ENCODE measurements at regions not wholly inside any gene's neighbourhood (a gene's known extent, or its start where the extent isn't known, plus 50 kb on each side); places are given as distances from the start of the nearest gene placed in this dataset.

GRCh38 chr1:208950206-208950605 is 633.3 kb upstream of the CAMK1G start:
- POLR2A ChIA-PET, result no interaction called here
- no peaks in the 10 kb centered on the region for H3K9me3 Mint-ChIP-seq
- no peak overlapping the region for H3K4me3 Mint-ChIP-seq
- no peaks in the 10 kb centered on the region for H3K36me3 Mint-ChIP-seq
- ATAC-seq (ENCODE audit: low read depth) (no peak), DNase-seq (no peak)
- H3K27me3 Mint-ChIP-seq, result peaks cover 5% of the 10 kb centered on the region
- no peaks in the 10 kb centered on the region for H3K4me1 Mint-ChIP-seq
- H3K27ac Mint-ChIP-seq, result no peak overlapping the region

- Mint-ChIP-seq H3K4me3 (no peak overlapping the region), H3K27me3 (peaks cover 5% of the 10 kb centered on the region), H3K27ac (no peak overlapping the region), H3K9me3 (peaks cover under 1% of the 10 kb centered on the region), H3K4me1 (no peaks in the 10 kb centered on the region), H3K36me3 (no peaks in the 10 kb centered on the region)
- no peak for DNase-seq
- POLR2A ChIA-PET, result no interaction called here
- no peak for ATAC-seq (ENCODE audit: low read depth)
Measured at GRCh38 chr1:208951026-208951525, 632.4 kb upstream of the CAMK1G start.

GRCh38 chr1:208951908-208952307 is 631.6 kb upstream of the CAMK1G start:
- H3K4me1 Mint-ChIP-seq, result no peaks in the 10 kb centered on the region
- POLR2A ChIA-PET, result no interaction called here

GRCh38 chr1:208962867-208963266 is 620.6 kb upstream of the CAMK1G start:
- DNase-seq (no peak), ATAC-seq (ENCODE audit: low read depth) (no peak)
- POLR2A ChIA-PET, result no interaction called here
- Mint-ChIP-seq H3K4me1 (no peaks in the 10 kb centered on the region), H3K9me3 (peaks cover 6% of the 10 kb centered on the region), H3K4me3 (no peak overlapping the region), H3K36me3 (no peaks in the 10 kb centered on the region), H3K27ac (no peak overlapping the region), H3K27me3 (peaks cover 12% of the 10 kb centered on the region)

More at GRCh38 chr1:208951908-208952307, 631.6 kb upstream of the CAMK1G start:
- Mint-ChIP-seq H3K27me3 (peaks cover 5% of the 10 kb centered on the region), H3K27ac (no peak overlapping the region), H3K9me3 (peaks cover 4% of the 10 kb centered on the region), H3K4me3 (no peak overlapping the region), H3K36me3 (no peaks in the 10 kb centered on the region)
- ATAC-seq (ENCODE audit: low read depth) (no peak), DNase-seq (no peak)

- Mint-ChIP-seq H3K27ac (no peak overlapping the region), H3K4me3 (no peak overlapping the region), H3K36me3 (no peaks in the 10 kb centered on the region), H3K9me3 (peaks cover 1% of the 10 kb centered on the region), H3K27me3 (peaks cover 7% of the 10 kb centered on the region), H3K4me1 (no peaks in the 10 kb centered on the region)
- ATAC-seq (ENCODE audit: low read depth) (no peak), DNase-seq (no peak)
- POLR2A ChIA-PET, result no interaction called here
Measured at GRCh38 chr1:208965351-208965750, 618.2 kb upstream of the CAMK1G start.

- DNase-seq (no peak), ATAC-seq (ENCODE audit: low read depth) (no peak)
- Mint-ChIP-seq H3K9me3 (peaks cover 1% of the 10 kb centered on the region), H3K27ac (no peak overlapping the region), H3K27me3 (peaks cover 6% of the 10 kb centered on the region), H3K36me3 (no peaks in the 10 kb centered on the region), H3K4me1 (no peaks in the 10 kb centered on the region), H3K4me3 (no peak overlapping the region)
- POLR2A ChIA-PET, result no interaction called here
Measured at GRCh38 chr1:208967334-208967733, 616.2 kb upstream of the CAMK1G start.

GRCh38 chr1:208974717-208975116 is 608.8 kb upstream of the CAMK1G start:
- ATAC-seq (ENCODE audit: low read depth) (no peak), DNase-seq (no peak)
- Mint-ChIP-seq H3K27me3 (peaks cover 7% of the 10 kb centered on the region), H3K36me3 (no peaks in the 10 kb centered on the region), H3K4me3 (no peak overlapping the region), H3K9me3 (no peaks in the 10 kb centered on the region), H3K27ac (no peak overlapping the region), H3K4me1 (no peaks in the 10 kb centered on the region)
- POLR2A ChIA-PET, result no interaction called here

GRCh38 chr1:208975456-208975855 is 608.1 kb upstream of the CAMK1G start:
- Mint-ChIP-seq H3K36me3 (no peaks in the 10 kb centered on the region), H3K27ac (no peak overlapping the region), H3K27me3 (peaks cover 7% of the 10 kb centered on the region), H3K9me3 (no peaks in the 10 kb centered on the region), H3K4me1 (no peaks in the 10 kb centered on the region), H3K4me3 (no peak overlapping the region)
- no peak for ATAC-seq (ENCODE audit: low read depth)
- POLR2A ChIA-PET, result no interaction called here
- DNase-seq, result no peak

- ATAC-seq (ENCODE audit: low read depth) (no peak), DNase-seq (no peak)
- Mint-ChIP-seq H3K27me3 (peaks cover 14% of the 10 kb centered on the region), H3K9me3 (no peaks in the 10 kb centered on the region), H3K4me1 (no peaks in the 10 kb centered on the region), H3K4me3 (no peak overlapping the region), H3K36me3 (no peaks in the 10 kb centered on the region), H3K27ac (no peak overlapping the region)
- POLR2A ChIA-PET, result no interaction called here
Measured at GRCh38 chr1:208977012-208977411, 606.5 kb upstream of the CAMK1G start.

- Mint-ChIP-seq H3K36me3 (no peaks in the 10 kb centered on the region), H3K27ac (no peak overlapping the region), H3K4me1 (no peaks in the 10 kb centered on the region), H3K27me3 (peaks cover 14% of the 10 kb centered on the region), H3K4me3 (no peak overlapping the region), H3K9me3 (no peaks in the 10 kb centered on the region)
- ATAC-seq (ENCODE audit: low read depth) (no peak), DNase-seq (no peak)
- POLR2A ChIA-PET, result no interaction called here
Measured at GRCh38 chr1:208977638-208978256, 605.8 kb upstream of the CAMK1G start.

GRCh38 chr1:208979776-208980175 is 603.7 kb upstream of the CAMK1G start:
- Mint-ChIP-seq H3K4me3 (no peak overlapping the region), H3K4me1 (no peaks in the 10 kb centered on the region), H3K27me3 (peaks cover 21% of the 10 kb centered on the region), H3K9me3 (no peaks in the 10 kb centered on the region), H3K36me3 (no peaks in the 10 kb centered on the region), H3K27ac (no peak overlapping the region)
- POLR2A ChIA-PET, result no interaction called here
- no peak for DNase-seq
- ATAC-seq (ENCODE audit: low read depth), result no peak

- Mint-ChIP-seq H3K27me3 (peaks cover 21% of the 10 kb centered on the region), H3K9me3 (no peaks in the 10 kb centered on the region), H3K4me1 (no peaks in the 10 kb centered on the region), H3K27ac (no peak overlapping the region), H3K36me3 (no peaks in the 10 kb centered on the region), H3K4me3 (no peak overlapping the region)
- ATAC-seq (ENCODE audit: low read depth), result no peak
- no peak for DNase-seq
- POLR2A ChIA-PET, result no interaction called here
Measured at GRCh38 chr1:208980605-208981004, 602.9 kb upstream of the CAMK1G start.

- Mint-ChIP-seq H3K9me3 (peaks cover 4% of the 10 kb centered on the region), H3K27ac (no peak overlapping the region), H3K36me3 (peaks cover 2% of the 10 kb centered on the region), H3K27me3 (peaks cover 16% of the 10 kb centered on the region), H3K4me1 (peaks cover 14% of the 10 kb centered on the region), H3K4me3 (no peak overlapping the region)
- POLR2A ChIA-PET, result no interaction called here
- ATAC-seq (ENCODE audit: low read depth) (no peak), DNase-seq (no peak)
Measured at GRCh38 chr1:208985231-208985630, 598.3 kb upstream of the CAMK1G start.

GRCh38 chr1:208988811-208989222 is 594.7 kb upstream of the CAMK1G start:
- Mint-ChIP-seq H3K27ac (peak overlapping the region; percentile 95), H3K27me3 (peaks cover 11% of the 10 kb centered on the region), H3K36me3 (peaks cover 2% of the 10 kb centered on the region), H3K4me1 (peaks cover 14% of the 10 kb centered on the region), H3K9me3 (peaks cover 11% of the 10 kb centered on the region), H3K4me3 (peak overlapping the region; percentile 89)
- ATAC-seq (ENCODE audit: low read depth), result peak; percentile 99
- POLR2A ChIA-PET, result interaction anchor here (0.5 to 1.0 kb wide), 2 partner anchors 9 to 187 kb away, joined by 3 to 7 read pairs; no protein-coding TSS in a partner anchor
- peak; percentile 54 for DNase-seq

All from activated naive CD8-positive, alpha-beta T cell treated with anti-CD3 and anti-CD28 coated beads, Interleukin-2, amount 10 ng/mL, durations not matched to agents 7 days and 5 days (primary cell).